VCaP (cell line): ENCODE measurements at regions not wholly inside any gene's neighbourhood (a gene's known extent, or its start where the extent isn't known, plus 50 kb on each side); places are given as distances from the start of the nearest gene placed in this dataset.

Experiments used
- H3K27ac ChIP-seq: fragments of 450-650 bp; 2 replicates; pipeline ENCODE4 v1.5.1; 2017
- TF ChIP-seq, protein P1 (sequence below): fragments of 450-650 bp; conservative IDR thresholded peaks from 2 replicates; pipeline ENCODE4 v1.5.1; 2017; ENCODE audit warnings: mild to moderate bottlenecking, moderate library complexity

DNA sequence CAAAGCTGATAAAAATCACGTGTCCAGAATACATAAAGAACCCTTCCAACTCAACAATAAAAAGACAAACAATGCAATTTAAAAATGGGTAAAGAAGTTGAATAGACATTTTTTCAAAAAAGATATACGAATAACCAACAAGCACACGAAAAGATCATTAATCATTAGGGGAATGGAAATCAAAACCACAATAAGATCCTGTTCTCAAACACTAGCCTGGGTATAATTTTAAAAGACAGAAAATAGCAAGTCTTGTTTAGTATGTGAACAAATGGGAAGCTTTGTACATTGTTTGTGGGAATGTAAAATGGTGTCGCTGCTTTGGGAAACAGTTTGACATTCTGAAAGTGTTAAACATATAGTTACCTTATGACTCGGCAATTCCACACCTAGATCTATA, 86.3 kb upstream of the LMNTD1 start:
- H3K27ac ChIP-seq = no peak overlapping the region
- TF ChIP-seq, protein P1, sequence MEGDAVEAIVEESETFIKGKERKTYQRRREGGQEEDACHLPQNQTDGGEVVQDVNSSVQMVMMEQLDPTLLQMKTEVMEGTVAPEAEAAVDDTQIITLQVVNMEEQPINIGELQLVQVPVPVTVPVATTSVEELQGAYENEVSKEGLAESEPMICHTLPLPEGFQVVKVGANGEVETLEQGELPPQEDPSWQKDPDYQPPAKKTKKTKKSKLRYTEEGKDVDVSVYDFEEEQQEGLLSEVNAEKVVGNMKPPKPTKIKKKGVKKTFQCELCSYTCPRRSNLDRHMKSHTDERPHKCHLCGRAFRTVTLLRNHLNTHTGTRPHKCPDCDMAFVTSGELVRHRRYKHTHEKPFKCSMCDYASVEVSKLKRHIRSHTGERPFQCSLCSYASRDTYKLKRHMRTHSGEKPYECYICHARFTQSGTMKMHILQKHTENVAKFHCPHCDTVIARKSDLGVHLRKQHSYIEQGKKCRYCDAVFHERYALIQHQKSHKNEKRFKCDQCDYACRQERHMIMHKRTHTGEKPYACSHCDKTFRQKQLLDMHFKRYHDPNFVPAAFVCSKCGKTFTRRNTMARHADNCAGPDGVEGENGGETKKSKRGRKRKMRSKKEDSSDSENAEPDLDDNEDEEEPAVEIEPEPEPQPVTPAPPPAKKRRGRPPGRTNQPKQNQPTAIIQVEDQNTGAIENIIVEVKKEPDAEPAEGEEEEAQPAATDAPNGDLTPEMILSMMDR = no peak

DNA sequence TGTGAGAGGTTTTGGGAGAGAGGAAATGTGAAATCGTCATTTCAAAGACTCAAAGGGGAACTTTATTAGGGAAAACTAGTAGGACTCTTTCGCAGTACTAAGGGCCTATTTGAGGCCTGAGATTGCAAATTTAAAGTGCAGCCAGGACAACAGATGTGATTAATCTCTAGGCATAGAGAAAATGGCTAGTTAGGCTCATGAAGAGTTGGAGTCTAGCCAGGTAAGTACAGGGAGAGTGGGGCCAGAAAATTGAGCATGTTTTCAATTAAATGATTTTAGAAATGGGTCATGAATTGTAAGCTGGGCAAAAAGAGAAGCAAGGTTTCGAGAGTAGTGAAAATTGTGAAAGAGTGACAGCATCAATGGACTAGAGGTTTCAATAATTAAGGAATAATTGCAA, 91.9 kb upstream of the LMNTD1 start:
- H3K27ac ChIP-seq = no peak overlapping the region
- TF ChIP-seq, protein P1 = no peak

DNA sequence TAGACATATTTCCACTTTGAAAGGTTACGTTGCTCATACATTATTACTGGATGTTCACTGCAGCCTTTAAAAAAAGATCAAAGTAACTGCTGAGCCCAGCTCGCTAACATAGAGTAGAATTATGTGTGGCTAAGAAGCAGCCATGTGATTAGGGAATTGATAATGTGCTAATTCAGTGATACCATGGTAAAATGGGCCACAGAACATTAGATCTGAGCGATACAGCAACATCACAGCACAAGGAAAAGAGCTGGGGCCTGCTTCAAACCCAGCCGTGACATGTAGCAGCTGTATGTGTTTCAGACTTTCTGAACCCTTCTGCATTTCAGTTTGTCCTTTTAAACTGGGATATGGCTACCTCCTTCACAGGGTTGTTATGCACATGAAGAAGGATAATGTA, 92.3 kb upstream of the LMNTD1 start:
- no peak overlapping the region for H3K27ac ChIP-seq
- TF ChIP-seq, protein P1 = no peak

DNA sequence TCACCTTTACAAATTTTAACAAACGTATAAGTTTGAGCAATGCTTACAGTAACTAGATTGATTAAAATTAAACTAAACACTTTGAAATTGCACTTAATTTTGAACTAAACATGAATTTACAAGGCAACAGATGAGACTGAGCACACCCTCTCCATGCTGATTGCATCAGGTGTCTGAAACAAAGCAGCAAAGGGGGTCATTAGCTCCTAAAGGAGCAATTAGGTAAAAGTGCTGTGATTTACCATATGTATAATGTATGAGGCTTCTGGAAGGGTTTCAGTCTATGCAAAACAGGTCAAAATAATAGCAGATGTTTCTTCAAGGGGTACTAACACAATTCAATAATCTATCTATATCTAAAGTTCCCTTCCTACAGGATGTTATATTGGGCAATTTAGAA, 98.8 kb upstream of the LMNTD1 start:
- TF ChIP-seq, protein P1 = no peak
- no peak overlapping the region for H3K27ac ChIP-seq

DNA sequence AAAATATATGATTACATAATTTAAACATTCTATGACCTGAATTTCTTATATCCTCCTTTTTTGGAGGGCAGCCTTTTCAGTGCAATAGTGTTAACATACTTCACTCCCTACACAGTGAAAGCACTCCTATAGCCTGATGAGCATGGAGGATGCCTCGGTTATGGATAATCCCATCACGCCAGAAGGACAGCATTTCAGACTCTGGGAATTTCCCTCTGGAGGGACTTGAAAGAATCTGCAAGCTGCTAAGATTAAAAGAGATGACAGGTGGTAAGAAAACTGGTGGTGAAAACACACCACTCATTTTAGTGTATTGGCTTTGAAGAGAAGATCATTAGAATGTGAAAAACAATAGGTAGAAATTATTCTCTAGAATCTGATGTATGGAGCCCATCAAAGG, 99.3 kb upstream of the LMNTD1 start:
- TF ChIP-seq, protein P1 = no peak
- no peak overlapping the region for H3K27ac ChIP-seq

DNA sequence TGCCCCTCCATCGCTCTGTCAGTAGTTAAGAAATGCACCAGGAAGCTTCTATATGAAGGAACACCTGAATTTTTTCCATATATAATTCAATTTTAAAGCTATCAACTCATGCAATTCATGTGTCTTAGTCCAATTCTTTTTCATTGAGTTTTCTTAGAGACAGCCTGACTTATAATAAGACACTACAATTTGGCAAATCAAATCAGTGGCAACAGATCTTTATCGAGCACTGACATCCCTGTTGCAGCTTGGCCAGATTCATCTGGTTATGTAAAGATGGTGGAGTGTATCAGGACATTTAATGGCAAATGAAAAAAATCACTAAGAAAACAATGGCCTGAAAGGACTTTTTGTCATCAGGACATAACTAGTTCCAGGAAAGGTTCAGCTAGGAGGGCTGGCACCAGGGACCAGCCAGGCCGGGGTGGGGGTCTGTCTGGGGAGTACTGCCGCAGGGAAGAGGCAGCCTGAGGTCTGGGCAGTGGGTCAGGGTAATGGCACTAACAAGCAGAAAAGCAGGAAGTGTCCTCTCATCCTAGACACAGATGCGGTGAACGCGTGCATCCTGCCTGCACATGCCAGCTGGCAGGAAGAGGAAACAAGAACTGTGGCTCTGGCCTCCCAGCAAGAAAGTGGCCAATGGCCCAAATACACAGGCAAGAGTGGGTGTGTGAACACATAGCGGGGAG, 100.5 kb upstream of the LMNTD1 start:
- H3K27ac ChIP-seq = no peak overlapping the region
- TF ChIP-seq, protein P1 = no peak

DNA sequence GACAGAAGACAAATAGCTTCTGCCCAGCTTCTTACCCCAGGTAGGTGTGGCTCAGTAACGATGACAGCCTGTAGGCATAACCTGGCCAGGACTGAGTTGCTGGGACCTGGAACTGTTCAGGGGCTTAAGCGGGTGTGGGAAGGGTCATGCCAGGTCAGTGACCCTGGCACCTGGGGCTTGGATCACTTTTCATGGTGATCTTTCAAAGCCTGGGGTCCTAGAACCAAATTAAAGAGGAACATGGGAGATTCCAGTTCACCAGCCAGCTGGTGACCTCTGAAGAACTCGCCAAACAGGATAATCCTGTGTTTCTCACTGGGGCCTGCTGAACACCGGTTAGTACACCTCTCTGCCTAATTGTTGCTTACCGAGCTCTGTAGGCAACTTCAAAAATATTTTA, 102.6 kb upstream of the LMNTD1 start:
- TF ChIP-seq, protein P1 = no peak
- H3K27ac ChIP-seq = peak overlapping the region; percentile 55
